ENCODE measurements at regions not wholly inside any gene's neighbourhood (a gene's known extent, or its start where the extent isn't known, plus 50 kb on each side); places are given as distances from the start of the nearest gene placed in this dataset.
"Not testable (repeated sequence)": the region's sequence is repeated elsewhere in the genome, so short reads cannot be mapped to it uniquely, and the experiment has no call there.

DNA sequence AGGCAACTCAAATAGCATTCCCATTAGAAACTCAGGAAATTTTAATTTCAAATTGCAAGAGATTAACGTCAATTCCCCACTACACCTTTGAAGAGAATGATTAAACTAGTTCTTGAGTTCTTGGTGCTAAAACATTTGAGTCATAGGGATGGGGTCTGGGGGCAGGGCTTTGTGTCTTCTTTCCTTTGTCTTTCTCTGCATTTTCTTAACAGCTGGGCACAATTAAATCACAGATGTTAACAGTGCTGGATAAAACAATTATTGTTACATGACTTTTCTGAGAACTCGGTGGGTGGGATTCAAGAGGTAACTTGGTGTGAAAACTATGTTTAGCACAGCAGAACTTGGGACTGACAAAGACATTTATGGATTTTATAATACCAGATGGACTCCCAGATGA lies 351.9 kb upstream of the TNC start:
- Histone ChIP-seq H2AFZ (ENCODE audit: low read length) (no peak overlapping the region), H3K9me3 (ENCODE audit: insufficient read depth, low read depth, low read length) (no peaks in the 10 kb centered on the region), H4K20me1 (ENCODE audit: insufficient read depth, low read length, poor library complexity, severe bottlenecking) (no peaks in the 10 kb centered on the region), H3K27me3 (ENCODE audit: insufficient read depth, low read length, poor library complexity, severe bottlenecking) (no peaks in the 10 kb centered on the region), H3K4me3 (ENCODE audit: low read length, poor library complexity, severe bottlenecking) (no peak overlapping the region), H3K4me2 (ENCODE audit: low read depth, low read length, poor library complexity, severe bottlenecking) (no peak overlapping the region), H3K36me3 (ENCODE audit: insufficient read depth, low read length) (no peaks in the 10 kb centered on the region), H3K79me2 (ENCODE audit: insufficient read depth, low read length) (no peaks in the 10 kb centered on the region), H3K4me1 (ENCODE audit: insufficient read depth, low read length, poor library complexity, severe bottlenecking) (no peaks in the 10 kb centered on the region), H3K9ac (ENCODE audit: low read depth, low read length, poor library complexity, severe bottlenecking) (no peak overlapping the region), H3F3A (ENCODE audit: low read depth) (no peaks in the 10 kb centered on the region), H3K9me2 (replicated peaks; ENCODE audit: low read depth, low read length) (no peaks in the 10 kb centered on the region)
- TF ChIP-seq, protein P1, sequence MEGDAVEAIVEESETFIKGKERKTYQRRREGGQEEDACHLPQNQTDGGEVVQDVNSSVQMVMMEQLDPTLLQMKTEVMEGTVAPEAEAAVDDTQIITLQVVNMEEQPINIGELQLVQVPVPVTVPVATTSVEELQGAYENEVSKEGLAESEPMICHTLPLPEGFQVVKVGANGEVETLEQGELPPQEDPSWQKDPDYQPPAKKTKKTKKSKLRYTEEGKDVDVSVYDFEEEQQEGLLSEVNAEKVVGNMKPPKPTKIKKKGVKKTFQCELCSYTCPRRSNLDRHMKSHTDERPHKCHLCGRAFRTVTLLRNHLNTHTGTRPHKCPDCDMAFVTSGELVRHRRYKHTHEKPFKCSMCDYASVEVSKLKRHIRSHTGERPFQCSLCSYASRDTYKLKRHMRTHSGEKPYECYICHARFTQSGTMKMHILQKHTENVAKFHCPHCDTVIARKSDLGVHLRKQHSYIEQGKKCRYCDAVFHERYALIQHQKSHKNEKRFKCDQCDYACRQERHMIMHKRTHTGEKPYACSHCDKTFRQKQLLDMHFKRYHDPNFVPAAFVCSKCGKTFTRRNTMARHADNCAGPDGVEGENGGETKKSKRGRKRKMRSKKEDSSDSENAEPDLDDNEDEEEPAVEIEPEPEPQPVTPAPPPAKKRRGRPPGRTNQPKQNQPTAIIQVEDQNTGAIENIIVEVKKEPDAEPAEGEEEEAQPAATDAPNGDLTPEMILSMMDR (conservative IDR thresholded peaks at IDR 0.05; ENCODE audit: low read length): no peak
- no peak for TF ChIP-seq EZH2phosphoT487 (IDR thresholded peaks at IDR 0.05; ENCODE audit: borderline replicate concordance)

DNA sequence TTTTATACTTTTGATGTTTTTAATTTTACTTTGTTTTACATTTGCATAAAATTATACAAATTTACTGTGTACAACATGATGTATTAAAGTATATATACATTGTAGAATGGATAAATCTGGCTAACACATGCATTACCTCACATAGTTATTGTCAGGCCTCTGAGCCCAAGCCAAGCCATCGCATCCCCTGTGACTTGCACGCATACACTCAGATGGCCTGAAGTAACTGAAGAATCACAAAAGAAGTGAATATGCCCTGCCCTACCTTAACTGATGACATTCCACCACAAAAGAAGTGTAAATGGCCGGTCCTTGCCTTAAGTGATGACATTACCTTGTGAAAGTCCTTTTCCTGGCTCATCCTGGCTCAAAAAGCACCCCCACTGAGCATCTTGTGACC lies 355.1 kb upstream of the TNC start:
- not testable (repeated sequence) for H3K27me3 ChIP-seq (ENCODE audit: insufficient read depth, low read length, poor library complexity, severe bottlenecking); H3K9ac ChIP-seq (ENCODE audit: low read depth, low read length, poor library complexity, severe bottlenecking); H2AFZ ChIP-seq (ENCODE audit: low read length); H4K20me1 ChIP-seq (ENCODE audit: insufficient read depth, low read length, poor library complexity, severe bottlenecking); H3K36me3 ChIP-seq (ENCODE audit: insufficient read depth, low read length); H3F3A ChIP-seq (ENCODE audit: low read depth); H3K4me2 ChIP-seq (ENCODE audit: low read depth, low read length, poor library complexity, severe bottlenecking); H3K4me3 ChIP-seq (ENCODE audit: low read length, poor library complexity, severe bottlenecking); H3K9me3 ChIP-seq (ENCODE audit: insufficient read depth, low read depth, low read length); H3K9me2 ChIP-seq (replicated peaks; ENCODE audit: low read depth, low read length); H3K4me1 ChIP-seq (ENCODE audit: insufficient read depth, low read length, poor library complexity, severe bottlenecking); H3K79me2 ChIP-seq (ENCODE audit: insufficient read depth, low read length)

DNA sequence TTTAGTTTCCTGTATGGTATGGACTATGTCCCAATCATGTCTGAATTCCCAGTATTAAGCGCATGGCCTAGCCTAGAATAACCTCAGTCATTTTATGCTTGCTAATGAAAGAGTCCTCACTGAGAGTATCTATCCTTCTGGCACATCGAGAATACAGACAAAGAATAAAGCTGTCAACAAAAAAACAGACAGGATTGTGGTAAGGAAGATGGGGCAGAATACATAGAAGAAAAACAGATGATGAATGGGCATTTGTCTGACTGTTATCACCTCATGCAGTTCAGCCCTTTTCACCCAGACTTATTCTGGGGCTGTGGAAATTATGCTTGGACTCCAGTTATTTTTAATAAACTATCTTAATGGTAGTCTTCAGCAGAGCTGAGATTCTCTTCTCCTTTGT lies 363.8 kb upstream of the TNC start:
- H3K4me2 ChIP-seq (ENCODE audit: low read depth, low read length, poor library complexity, severe bottlenecking): no peak overlapping the region
- H3K79me2 ChIP-seq (ENCODE audit: insufficient read depth, low read length): no peaks in the 10 kb centered on the region
- no peaks in the 10 kb centered on the region for H3F3A ChIP-seq (ENCODE audit: low read depth)
- no peaks in the 10 kb centered on the region for H3K36me3 ChIP-seq (ENCODE audit: insufficient read depth, low read length)
- H3K4me3 ChIP-seq (ENCODE audit: low read length, poor library complexity, severe bottlenecking): no peak overlapping the region
- H3K9me3 ChIP-seq (ENCODE audit: insufficient read depth, low read depth, low read length): no peaks in the 10 kb centered on the region
- TF ChIP-seq, protein P1 (conservative IDR thresholded peaks at IDR 0.05; ENCODE audit: low read length): no peak
- no peak for TF ChIP-seq EZH2phosphoT487 (IDR thresholded peaks at IDR 0.05; ENCODE audit: borderline replicate concordance)
- H3K9ac ChIP-seq (ENCODE audit: low read depth, low read length, poor library complexity, severe bottlenecking): no peak overlapping the region
- H2AFZ ChIP-seq (ENCODE audit: low read length): no peak overlapping the region
- H3K4me1 ChIP-seq (ENCODE audit: insufficient read depth, low read length, poor library complexity, severe bottlenecking): no peaks in the 10 kb centered on the region
- no peaks in the 10 kb centered on the region for H3K9me2 ChIP-seq (replicated peaks; ENCODE audit: low read depth, low read length)
- H3K27me3 ChIP-seq (ENCODE audit: insufficient read depth, low read length, poor library complexity, severe bottlenecking): no peaks in the 10 kb centered on the region
- no peaks in the 10 kb centered on the region for H4K20me1 ChIP-seq (ENCODE audit: insufficient read depth, low read length, poor library complexity, severe bottlenecking)

DNA sequence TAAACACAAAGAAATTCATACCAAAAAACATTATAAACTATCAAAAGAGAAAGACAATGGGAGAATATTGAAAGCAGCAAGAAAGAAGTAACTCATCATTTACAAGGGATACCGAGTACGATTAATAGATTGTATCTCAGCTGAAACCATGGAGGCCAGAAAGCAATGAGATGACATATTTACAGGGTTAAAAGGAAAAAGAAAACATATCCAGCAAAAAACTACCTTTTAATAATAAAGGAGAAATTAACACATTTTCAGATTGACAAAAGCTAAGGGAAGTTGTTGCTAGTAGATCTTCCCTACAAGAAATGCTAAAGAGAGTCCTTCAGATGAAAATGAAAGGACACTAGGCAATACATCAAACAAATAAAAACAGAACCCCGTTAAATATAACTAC lies 364.8 kb upstream of the TNC start:
- no peaks in the 10 kb centered on the region for H3K27me3 ChIP-seq (ENCODE audit: insufficient read depth, low read length, poor library complexity, severe bottlenecking)
- no peaks in the 10 kb centered on the region for H3K9me2 ChIP-seq (replicated peaks; ENCODE audit: low read depth, low read length)
- no peak overlapping the region for H3K9ac ChIP-seq (ENCODE audit: low read depth, low read length, poor library complexity, severe bottlenecking)
- no peaks in the 10 kb centered on the region for H3K79me2 ChIP-seq (ENCODE audit: insufficient read depth, low read length)
- H2AFZ ChIP-seq (ENCODE audit: low read length): no peak overlapping the region
- H3F3A ChIP-seq (ENCODE audit: low read depth): no peaks in the 10 kb centered on the region
- no peak for TF ChIP-seq EZH2phosphoT487 (IDR thresholded peaks at IDR 0.05; ENCODE audit: borderline replicate concordance)
- TF ChIP-seq, protein P1 (conservative IDR thresholded peaks at IDR 0.05; ENCODE audit: low read length): no peak
- H4K20me1 ChIP-seq (ENCODE audit: insufficient read depth, low read length, poor library complexity, severe bottlenecking): no peaks in the 10 kb centered on the region
- H3K9me3 ChIP-seq (ENCODE audit: insufficient read depth, low read depth, low read length): no peaks in the 10 kb centered on the region
- H3K4me1 ChIP-seq (ENCODE audit: insufficient read depth, low read length, poor library complexity, severe bottlenecking): no peaks in the 10 kb centered on the region
- no peak overlapping the region for H3K4me2 ChIP-seq (ENCODE audit: low read depth, low read length, poor library complexity, severe bottlenecking)
- no peak overlapping the region for H3K4me3 ChIP-seq (ENCODE audit: low read length, poor library complexity, severe bottlenecking)
- no peaks in the 10 kb centered on the region for H3K36me3 ChIP-seq (ENCODE audit: insufficient read depth, low read length)

Measured in Loucy (cell line).